ENCODE measurements at regions not wholly inside any gene's neighbourhood (a gene's known extent, or its start where the extent isn't known, plus 50 kb on each side); places are given as distances from the start of the nearest gene placed in this dataset.

DNA sequence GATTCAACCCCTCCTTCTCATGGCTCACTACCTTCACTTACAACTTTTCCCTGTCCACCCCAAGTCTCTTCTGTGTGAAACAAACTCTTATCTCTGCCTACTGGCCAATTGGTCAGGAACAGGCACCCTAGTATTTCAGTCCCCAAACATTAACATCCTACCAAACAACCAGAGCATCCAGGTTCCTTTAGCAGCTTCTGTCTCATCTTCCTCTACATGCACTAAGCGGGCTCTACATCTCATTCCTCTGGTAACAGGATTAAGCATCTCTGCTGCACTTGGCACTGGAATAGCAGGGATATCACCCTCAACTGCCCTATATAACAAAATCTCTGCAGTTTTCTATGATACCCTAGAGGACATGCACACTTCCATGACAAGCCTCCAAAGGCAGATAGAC lies 116.2 kb downstream of the JRKL start:
- H3K4me3 ChIP-seq (ENCODE audit: control insufficient read depth, low read depth, low read length) = no peak overlapping the region
- no peak for DNase-seq (ENCODE audit: low read depth)
- TF ChIP-seq, protein P1, sequence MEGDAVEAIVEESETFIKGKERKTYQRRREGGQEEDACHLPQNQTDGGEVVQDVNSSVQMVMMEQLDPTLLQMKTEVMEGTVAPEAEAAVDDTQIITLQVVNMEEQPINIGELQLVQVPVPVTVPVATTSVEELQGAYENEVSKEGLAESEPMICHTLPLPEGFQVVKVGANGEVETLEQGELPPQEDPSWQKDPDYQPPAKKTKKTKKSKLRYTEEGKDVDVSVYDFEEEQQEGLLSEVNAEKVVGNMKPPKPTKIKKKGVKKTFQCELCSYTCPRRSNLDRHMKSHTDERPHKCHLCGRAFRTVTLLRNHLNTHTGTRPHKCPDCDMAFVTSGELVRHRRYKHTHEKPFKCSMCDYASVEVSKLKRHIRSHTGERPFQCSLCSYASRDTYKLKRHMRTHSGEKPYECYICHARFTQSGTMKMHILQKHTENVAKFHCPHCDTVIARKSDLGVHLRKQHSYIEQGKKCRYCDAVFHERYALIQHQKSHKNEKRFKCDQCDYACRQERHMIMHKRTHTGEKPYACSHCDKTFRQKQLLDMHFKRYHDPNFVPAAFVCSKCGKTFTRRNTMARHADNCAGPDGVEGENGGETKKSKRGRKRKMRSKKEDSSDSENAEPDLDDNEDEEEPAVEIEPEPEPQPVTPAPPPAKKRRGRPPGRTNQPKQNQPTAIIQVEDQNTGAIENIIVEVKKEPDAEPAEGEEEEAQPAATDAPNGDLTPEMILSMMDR (conservative IDR thresholded peaks at IDR 0.05; ENCODE audit: control insufficient read depth, insufficient read depth, low read depth, low read length) = no peak

DNA sequence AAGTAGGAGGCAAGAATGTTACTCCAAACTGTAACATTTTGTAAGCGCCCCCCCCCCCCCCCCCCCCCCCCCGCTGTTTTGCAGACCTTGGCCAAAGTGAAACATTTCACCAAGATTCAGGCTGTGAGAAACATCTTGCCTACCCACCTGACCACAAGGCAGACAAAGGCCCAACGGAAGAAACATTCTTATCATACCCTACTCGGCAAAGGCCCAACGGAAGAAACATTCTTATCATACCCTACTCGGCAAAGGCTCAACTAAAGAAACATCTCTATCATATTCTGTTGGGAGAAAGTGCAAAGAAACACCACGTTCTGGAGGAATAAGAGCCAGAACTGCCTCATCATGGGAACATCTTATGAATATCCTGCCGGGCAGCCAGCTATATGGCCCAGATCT lies 117.1 kb downstream of the JRKL start:
- TF ChIP-seq, protein P1 (conservative IDR thresholded peaks at IDR 0.05; ENCODE audit: control insufficient read depth, insufficient read depth, low read depth, low read length) = no peak
- H3K4me3 ChIP-seq (ENCODE audit: control insufficient read depth, low read depth, low read length) = no peak overlapping the region
- no peak for DNase-seq (ENCODE audit: low read depth)

DNA sequence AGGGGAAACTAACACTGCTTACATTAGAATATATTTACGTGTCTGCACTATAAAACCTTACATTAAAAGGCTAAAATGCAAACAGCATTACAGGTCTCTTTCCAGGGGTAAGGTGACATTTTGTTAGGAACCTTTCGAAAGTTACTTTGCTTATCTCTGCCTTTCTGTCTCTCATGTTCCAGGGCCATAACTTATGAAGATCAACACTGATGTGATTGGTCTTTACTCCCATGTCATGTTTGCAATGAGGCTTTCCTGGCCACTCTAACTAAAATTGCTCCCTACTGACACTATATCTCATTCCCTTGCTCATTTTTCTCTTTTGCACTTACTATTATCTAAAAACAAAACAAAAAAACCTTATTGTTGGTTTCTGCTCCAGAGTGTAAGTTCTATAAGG lies 119.0 kb downstream of the JRKL start:
- H3K4me3 ChIP-seq (ENCODE audit: control insufficient read depth, low read depth, low read length) = no peak overlapping the region
- DNase-seq (ENCODE audit: low read depth) = no peak
- TF ChIP-seq, protein P1 (conservative IDR thresholded peaks at IDR 0.05; ENCODE audit: control insufficient read depth, insufficient read depth, low read depth, low read length) = no peak

DNA sequence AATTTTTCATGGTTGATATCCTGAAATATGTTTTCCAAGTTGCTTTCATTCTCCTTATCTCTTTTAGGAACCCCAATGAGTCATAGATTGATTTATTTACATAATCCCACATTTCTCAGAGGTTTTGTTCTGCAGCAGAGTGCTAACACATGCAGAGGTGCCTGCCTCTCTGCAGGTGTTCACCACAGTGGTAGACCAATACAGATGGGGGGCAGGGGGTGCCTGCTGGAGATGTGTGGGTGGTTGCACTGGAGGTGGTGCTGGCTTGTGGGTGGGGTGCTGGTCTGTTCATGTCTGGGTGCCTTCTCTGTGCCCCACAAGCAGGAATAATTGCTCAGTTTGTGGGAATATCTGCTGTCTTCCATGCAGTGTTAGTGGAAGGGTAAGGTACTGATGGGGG lies 131.1 kb downstream of the JRKL start:
- H3K4me3 ChIP-seq (ENCODE audit: control insufficient read depth, low read depth, low read length) = no peak overlapping the region
- no peak for DNase-seq (ENCODE audit: low read depth)
- TF ChIP-seq, protein P1 (conservative IDR thresholded peaks at IDR 0.05; ENCODE audit: control insufficient read depth, insufficient read depth, low read depth, low read length) = no peak

DNA sequence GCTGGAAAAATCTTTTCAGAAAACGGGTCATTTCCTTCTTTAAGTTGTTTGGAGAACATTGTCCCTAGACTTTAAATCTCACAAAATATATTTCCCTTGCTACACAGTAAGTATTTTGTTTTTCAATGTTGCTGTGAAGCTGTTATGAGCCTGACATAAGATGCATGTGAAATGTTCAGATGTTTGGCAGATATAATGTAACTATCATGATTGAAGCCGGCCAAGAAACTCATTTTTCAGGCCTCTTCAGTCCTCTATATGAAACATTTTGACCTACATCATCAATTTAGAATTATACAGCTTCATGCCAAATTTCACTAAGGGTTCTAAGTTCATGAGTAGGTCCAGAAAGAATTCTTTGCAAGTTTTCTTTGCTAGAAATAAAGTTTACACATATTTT lies 133.8 kb downstream of the JRKL start:
- TF ChIP-seq, protein P1 (conservative IDR thresholded peaks at IDR 0.05; ENCODE audit: control insufficient read depth, insufficient read depth, low read depth, low read length) = no peak
- DNase-seq (ENCODE audit: low read depth) = no peak
- no peak overlapping the region for H3K4me3 ChIP-seq (ENCODE audit: control insufficient read depth, low read depth, low read length)

DNA sequence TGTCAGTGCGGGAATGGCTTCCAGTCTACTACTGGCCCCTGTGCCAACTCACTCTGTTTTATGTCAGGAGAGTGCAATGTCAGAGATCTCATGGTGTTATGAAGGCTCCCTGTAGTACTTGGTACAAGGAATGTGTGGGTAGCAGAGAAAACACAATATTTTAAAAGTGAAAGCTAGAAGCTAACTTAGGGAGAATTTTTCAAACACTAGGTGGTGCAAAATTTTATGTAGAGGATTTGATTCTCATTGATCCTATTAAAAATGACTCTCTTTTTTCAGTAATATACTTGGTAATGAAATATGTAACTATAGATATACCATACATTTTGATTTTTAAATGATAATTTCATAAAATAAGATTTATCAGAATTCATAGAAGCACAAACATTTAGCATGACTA lies 134.7 kb downstream of the JRKL start:
- no peak overlapping the region for H3K4me3 ChIP-seq (ENCODE audit: control insufficient read depth, low read depth, low read length)
- DNase-seq (ENCODE audit: low read depth) = no peak
- TF ChIP-seq, protein P1 (conservative IDR thresholded peaks at IDR 0.05; ENCODE audit: control insufficient read depth, insufficient read depth, low read depth, low read length) = no peak

DNA sequence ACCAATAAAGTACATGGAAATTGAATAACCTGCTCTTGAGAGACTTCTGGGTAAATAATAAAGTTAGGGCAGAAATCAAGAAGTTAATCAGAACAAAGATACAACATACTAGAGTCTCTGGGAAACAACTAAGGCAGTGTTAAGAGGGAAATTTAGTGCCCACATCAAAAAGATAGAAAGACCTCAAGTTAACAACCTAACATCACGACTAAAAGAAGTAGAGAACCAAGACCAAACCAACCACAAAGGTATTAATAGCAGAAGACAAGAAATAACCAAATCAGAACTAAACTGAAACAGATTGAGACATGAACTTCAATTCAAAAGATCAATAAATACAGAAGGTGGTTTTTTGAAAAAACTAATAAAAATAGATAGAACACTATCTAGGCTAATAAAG lies 140.7 kb downstream of the JRKL start:
- DNase-seq (ENCODE audit: low read depth) = no peak
- TF ChIP-seq, protein P1 (conservative IDR thresholded peaks at IDR 0.05; ENCODE audit: control insufficient read depth, insufficient read depth, low read depth, low read length) = no peak
- no peak overlapping the region for H3K4me3 ChIP-seq (ENCODE audit: control insufficient read depth, low read depth, low read length)

All from fibroblast of mammary gland (primary cell).